ENCODE measurements at regions not wholly inside any gene's neighbourhood (a gene's known extent, or its start where the extent isn't known, plus 50 kb on each side); places are given as distances from the start of the nearest gene placed in this dataset.

DNA sequence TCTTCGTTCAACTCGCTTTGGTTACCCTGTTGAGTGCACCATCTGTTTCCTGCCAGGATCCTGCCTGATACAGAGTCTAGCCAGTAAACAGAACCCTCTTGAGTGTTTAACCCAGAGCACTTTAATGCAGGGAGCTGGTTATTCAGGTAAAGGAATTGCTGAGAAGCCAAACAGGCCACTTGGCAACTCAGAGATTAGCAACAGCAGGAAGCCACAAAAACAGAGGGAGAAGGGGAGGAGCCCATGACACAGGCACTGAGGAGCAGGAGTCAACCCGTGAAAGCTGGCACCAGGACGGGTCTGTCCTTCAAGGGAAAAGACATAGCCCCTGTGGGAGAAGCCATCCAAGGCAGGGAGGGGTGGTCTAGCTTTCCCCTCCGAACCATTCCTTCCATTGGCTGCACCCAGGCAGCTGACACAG, 641.4 kb downstream of the ZNF674 start:
- TF ChIP-seq POLR2AphosphoS5 (IDR thresholded peaks at IDR 0.05) = no peak
- TF ChIP-seq, protein P1, sequence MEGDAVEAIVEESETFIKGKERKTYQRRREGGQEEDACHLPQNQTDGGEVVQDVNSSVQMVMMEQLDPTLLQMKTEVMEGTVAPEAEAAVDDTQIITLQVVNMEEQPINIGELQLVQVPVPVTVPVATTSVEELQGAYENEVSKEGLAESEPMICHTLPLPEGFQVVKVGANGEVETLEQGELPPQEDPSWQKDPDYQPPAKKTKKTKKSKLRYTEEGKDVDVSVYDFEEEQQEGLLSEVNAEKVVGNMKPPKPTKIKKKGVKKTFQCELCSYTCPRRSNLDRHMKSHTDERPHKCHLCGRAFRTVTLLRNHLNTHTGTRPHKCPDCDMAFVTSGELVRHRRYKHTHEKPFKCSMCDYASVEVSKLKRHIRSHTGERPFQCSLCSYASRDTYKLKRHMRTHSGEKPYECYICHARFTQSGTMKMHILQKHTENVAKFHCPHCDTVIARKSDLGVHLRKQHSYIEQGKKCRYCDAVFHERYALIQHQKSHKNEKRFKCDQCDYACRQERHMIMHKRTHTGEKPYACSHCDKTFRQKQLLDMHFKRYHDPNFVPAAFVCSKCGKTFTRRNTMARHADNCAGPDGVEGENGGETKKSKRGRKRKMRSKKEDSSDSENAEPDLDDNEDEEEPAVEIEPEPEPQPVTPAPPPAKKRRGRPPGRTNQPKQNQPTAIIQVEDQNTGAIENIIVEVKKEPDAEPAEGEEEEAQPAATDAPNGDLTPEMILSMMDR (IDR thresholded peaks at IDR 0.05) = no peak
- no peak for TF ChIP-seq POLR2A (IDR thresholded peaks at IDR 0.05)
- no peak for TF ChIP-seq EP300 (IDR thresholded peaks at IDR 0.05)
